DMS53 treated with DMSO at 0.1 percent for 48 hours (cell line): ENCODE measurements at regions not wholly inside any gene's neighbourhood (a gene's known extent, or its start where the extent isn't known, plus 50 kb on each side); places are given as distances from the start of the nearest gene placed in this dataset.

ENCODE experiments used
- DNase-seq: peaks from one replicate; lab custom pipeline; 2025; ENCODE audit not compliant: unreplicated experiment; lab: John Stamatoyannopoulos, UW

- DNase-seq = no peak
Observed at GRCh38 chr17:5693821-5694220, 109.5 kb upstream of the NLRP1 start.

GRCh38 chr17:5694551-5694950 is 110.2 kb upstream of the NLRP1 start:
- no peak for DNase-seq

GRCh38 chr17:5695480-5695879 is 111.2 kb upstream of the NLRP1 start:
- no peak for DNase-seq

GRCh38 chr17:5698959-5699358 is 114.7 kb upstream of the NLRP1 start:
- no peak for DNase-seq

- no peak for DNase-seq
Observed at GRCh38 chr17:5699814-5700213, 115.5 kb upstream of the NLRP1 start.

- DNase-seq = no peak
Observed at GRCh38 chr17:5700745-5701144, 116.4 kb upstream of the NLRP1 start.

GRCh38 chr17:5701381-5701780 is 117.1 kb upstream of the NLRP1 start:
- no peak for DNase-seq

GRCh38 chr17:5702951-5703510 is 118.7 kb upstream of the NLRP1 start:
- DNase-seq = no peak

GRCh38 chr17:5703736-5704135 is 119.4 kb upstream of the NLRP1 start:
- DNase-seq = no peak

GRCh38 chr17:5705081-5705875 is 121.0 kb upstream of the NLRP1 start:
- DNase-seq = no peak

GRCh38 chr17:5705876-5706576 is 121.7 kb upstream of the NLRP1 start:
- no peak for DNase-seq

- peak; percentile 60 for DNase-seq
Observed at GRCh38 chr17:5706577-5707210, 122.4 kb upstream of the NLRP1 start.

- DNase-seq = no peak
Observed at GRCh38 chr17:5707482-5707881, 123.2 kb upstream of the NLRP1 start.

GRCh38 chr17:5708344-5708743 is 124.0 kb upstream of the NLRP1 start:
- no peak for DNase-seq

- no peak for DNase-seq
Observed at GRCh38 chr17:5711344-5711743, 127.0 kb upstream of the NLRP1 start.

- DNase-seq = no peak
Observed at GRCh38 chr17:5714993-5715392, 130.7 kb upstream of the NLRP1 start.

GRCh38 chr17:5715478-5715877 is 131.2 kb upstream of the NLRP1 start:
- DNase-seq = no peak

- DNase-seq = no peak
Observed at GRCh38 chr17:5718726-5719125, 134.4 kb upstream of the NLRP1 start.

- no peak for DNase-seq
Observed at GRCh38 chr17:5719976-5720375, 135.7 kb upstream of the NLRP1 start.

- DNase-seq = no peak
Observed at GRCh38 chr17:5730373-5730772, 146.1 kb upstream of the NLRP1 start.

- DNase-seq = no peak
Observed at GRCh38 chr17:5740937-5741336, 156.6 kb upstream of the NLRP1 start.

- no peak for DNase-seq
Observed at GRCh38 chr17:5741810-5742209, 157.5 kb upstream of the NLRP1 start.
